Stomach (tissue), 8 donors: ENCODE measurements at regions not wholly inside any gene's neighbourhood (a gene's known extent, or its start where the extent isn't known, plus 50 kb on each side); places are given as distances from the start of the nearest gene placed in this dataset.

Source experiments
- DNase-seq, 2 donors: peaks; one replicate each; pipeline versions ENCODE4 v3.0.0 to v3.0.0-alpha.2; 2013 to 2019
- H3K27ac ChIP-seq, 5 donors: fragments of 200-600 bp in 4 of 5; sonication (generic) in 4 of 5; one replicate each; pipeline ENCODE4 v1.5.1; 2013 to 2019; ENCODE audit warnings: mild to moderate bottlenecking in 1 of 5, moderate library complexity in 1 of 5
- H3K27me3 ChIP-seq, 3 donors: fragments of 200-600 bp; sonication (generic); one replicate each; pipeline ENCODE4 v1.5.1; 2017 to 2019; ENCODE audit warnings: mixed run types in 1 of 3
- H3K36me3 ChIP-seq, 4 donors: fragments of 200-600 bp; sonication (generic); 1 replicate in 3 of 4; 2 replicates in 1 of 4; pipeline ENCODE4 v1.5.1; 2016 to 2019
- H3K4me1 ChIP-seq, 4 donors: fragments of 200-600 bp; sonication (generic); one replicate each; pipeline ENCODE4 v1.5.1; 2016 to 2019
- H3K4me3 ChIP-seq, 4 donors: fragments of 200-600 bp; sonication (generic) in 3 of 4; one replicate each; pipeline ENCODE4 v1.5.1; 2016 to 2019; ENCODE audit warnings: mild to moderate bottlenecking in 1 of 4
- H3K9me3 ChIP-seq, 4 donors: fragments of 200-600 bp; sonication (generic); one replicate each; pipeline ENCODE4 v1.5.1; 2016 to 2019
- CTCF ChIP-seq, 7 experiments: fragments of 450-650 bp in 4 of 7; fragments of 200-600 bp in 3 of 7; sonication (generic) in 3 of 7; IDR thresholded peaks; one replicate each; pipeline ENCODE4 v1.5.1; 2016 to 2019; ENCODE audit warnings: antibody characterized with exemption in 7 of 7, control low read depth in 2 of 7, mild to moderate bottlenecking in 1 of 7
- EP300 ChIP-seq: sonication (generic); formaldehyde crosslinking; IDR thresholded peaks from one replicate; pipeline ENCODE4 v1.6.1; 2017; ENCODE audit warnings: antibody characterized with exemption
- POLR2A ChIP-seq, 4 donors: fragments of 450-650 bp; IDR thresholded peaks; one replicate each; pipeline ENCODE4 v1.6.1; 2016; ENCODE audit warnings: antibody characterized with exemption in 4 of 4, control low read depth in 2 of 4, mild to moderate bottlenecking in 1 of 4, moderate library complexity in 1 of 4
- POLR2AphosphoS5 ChIP-seq, 3 donors: sonication (generic); formaldehyde crosslinking; IDR thresholded peaks; one replicate each; pipeline ENCODE4 v1.6.1; 2016; ENCODE audit warnings: antibody characterized with exemption in 3 of 3
- WGBS, 5 donors: extraction: QIAGEN DNeasy Blood & Tissue Kit in 3 of 5; methylation state at CpG; one replicate each; pipeline versions ENCODE4 v1.1.5 to v1.1.7; 2013 to 2018; 5-methylcytosine and 5-hydroxymethylcytosine counted together
- intact Hi-C: fragments of 100-400 bp; cut with DNase I; formaldehyde crosslinking; loops from one replicate; pipeline ENCODE4 v1.15.1; 2023; ENCODE audit warnings: low total_unique reads
- donor health status: healthy with polysubstance abuse.
- donor health status: Bipolar disorder and iron deficiency.
- donor health status: healthy.

GRCh38 chr1:95558791-95559190, 324.8 kb downstream of the RWDD3 start:
- H3K27ac ChIP-seq = no peak overlapping the region
- no peak overlapping the region for H3K4me3 ChIP-seq
- intact Hi-C loops = no loop called here
- H3K9me3 ChIP-seq = peaks cover 0 to 30% (median 4%) of the 10 kb centered on the region in 4 donors
- H3K36me3 ChIP-seq = no peaks in the 10 kb centered on the region
- WGBS, 5 donors = 50 to 73% (median 71%) methylated on average over 1 of the region's 1 CpG
- no peak for TF ChIP-seq CTCF (IDR thresholded peaks at IDR 0.05)
- no peak for TF ChIP-seq POLR2A (IDR thresholded peaks at IDR 0.05)
- no peak for TF ChIP-seq POLR2AphosphoS5 (IDR thresholded peaks at IDR 0.05)
- TF ChIP-seq EP300 = no peak
- H3K4me1 ChIP-seq = no peaks in the 10 kb centered on the region
- DNase-seq = peak in 1 of 2 donors; percentile 15
- no peaks in the 10 kb centered on the region for H3K27me3 ChIP-seq

- intact Hi-C loops = no loop called here
- DNase-seq = peak in 1 of 2 donors; percentile 29
- Histone ChIP-seq H3K4me1 (no peaks in the 10 kb centered on the region), H3K4me3 (no peak overlapping the region), H3K9me3 (peaks cover 0 to 27% (median 3%) of the 10 kb centered on the region in 4 donors), H3K27me3 (no peaks in the 10 kb centered on the region), H3K27ac (no peak overlapping the region), H3K36me3 (no peaks in the 10 kb centered on the region)
- no peak for TF ChIP-seq POLR2AphosphoS5 (IDR thresholded peaks at IDR 0.05)
These were observed 327.3 kb downstream of the RWDD3 start for GRCh38 chr1:95561346-95561745.

- Histone ChIP-seq H3K36me3 (no peaks in the 10 kb centered on the region), H3K27me3 (no peaks in the 10 kb centered on the region), H3K4me1 (no peaks in the 10 kb centered on the region), H3K9me3 (peaks cover 0 to 21% (median 2%) of the 10 kb centered on the region in 4 donors), H3K4me3 (no peak overlapping the region), H3K27ac (no peak overlapping the region)
- intact Hi-C loops = no loop called here
- DNase-seq = no peak
- no peak for TF ChIP-seq EP300
- no peak for TF ChIP-seq POLR2AphosphoS5 (IDR thresholded peaks at IDR 0.05)
- TF ChIP-seq POLR2A (IDR thresholded peaks at IDR 0.05) = no peak
- TF ChIP-seq CTCF (IDR thresholded peaks at IDR 0.05) = no peak
- WGBS, 5 donors = 77 to 93% (median 88%) methylated on average over 3 of the region's 3 CpGs
These were observed 328.2 kb downstream of the RWDD3 start for GRCh38 chr1:95562230-95562629.

GRCh38 chr1:95572002-95572401, 338.0 kb downstream of the RWDD3 start:
- TF ChIP-seq EP300 (no peak), POLR2AphosphoS5 (IDR thresholded peaks at IDR 0.05) (no peak), POLR2A (IDR thresholded peaks at IDR 0.05) (no peak)
- no peaks in the 10 kb centered on the region for H3K4me1 ChIP-seq
- no peak overlapping the region for H3K4me3 ChIP-seq
- H3K27me3 ChIP-seq = no peaks in the 10 kb centered on the region
- WGBS, 5 donors = 73 to 94% (median 84%) methylated on average over 3 of the region's 3 CpGs
- H3K27ac ChIP-seq = no peak overlapping the region
- intact Hi-C loops = no loop called here
- DNase-seq = no peak
- no peaks in the 10 kb centered on the region for H3K9me3 ChIP-seq
- H3K36me3 ChIP-seq = no peaks in the 10 kb centered on the region

- H3K4me1 ChIP-seq = no peaks in the 10 kb centered on the region
- no peak overlapping the region for H3K4me3 ChIP-seq
- no peaks in the 10 kb centered on the region for H3K27me3 ChIP-seq
- H3K36me3 ChIP-seq = no peaks in the 10 kb centered on the region
- WGBS, 5 donors = 69 to 89% (median 78%) methylated on average over 3 of the region's 3 CpGs
- no peak overlapping the region for H3K27ac ChIP-seq
- intact Hi-C loops = no loop called here
- TF ChIP-seq POLR2A (IDR thresholded peaks at IDR 0.05) (no peak), EP300 (no peak), POLR2AphosphoS5 (IDR thresholded peaks at IDR 0.05) (no peak), CTCF (IDR thresholded peaks at IDR 0.05) (no peak)
- no peaks in the 10 kb centered on the region for H3K9me3 ChIP-seq
- no peak for DNase-seq
These were observed 339.0 kb downstream of the RWDD3 start for GRCh38 chr1:95572962-95573361.
